Naive B cell (primary cell): ENCODE measurements at regions not wholly inside any gene's neighbourhood (a gene's known extent, or its start where the extent isn't known, plus 50 kb on each side); places are given as distances from the start of the nearest gene placed in this dataset.
"Not testable (repeated sequence)": the region's sequence is repeated elsewhere in the genome, so short reads cannot be mapped to it uniquely, and the experiment has no call there.

Source experiments
- ATAC-seq, 2 donors: fragments of 150-1000 bp; cut with Tn5 transposase; 2 replicates each; pipeline ENCODE4 v1.10.0; 2021; ENCODE audit warnings: low read depth in 2 of 2, mild to moderate bottlenecking in 2 of 2, moderate library complexity in 2 of 2
- DNase-seq: peaks from one replicate; pipeline ENCODE4 v3.0.0; 2022
- H3K27ac Mint-ChIP-seq, 6 donors: one replicate each; pipeline ENCODE4 v1.8.0; 2020 to 2022; ENCODE audit warnings: mild to moderate bottlenecking in 6 of 6, mixed read lengths in 6 of 6, moderate library complexity in 5 of 6, inconsistent platforms in 2 of 6
- H3K27me3 Mint-ChIP-seq, 3 donors: one replicate each; pipeline ENCODE4 v1.8.0; 2021 to 2022; ENCODE audit warnings: mixed read lengths in 3 of 3, mild to moderate bottlenecking in 1 of 3
- H3K36me3 Mint-ChIP-seq, 2 donors: one replicate each; pipeline ENCODE4 v1.8.0; 2020 to 2022; ENCODE audit warnings: mixed read lengths in 2 of 2, inconsistent platforms in 1 of 2, mild to moderate bottlenecking in 1 of 2
- H3K4me1 Mint-ChIP-seq, 3 donors: one replicate each; pipeline ENCODE4 v1.8.0; 2020 to 2022; ENCODE audit warnings: mixed read lengths in 3 of 3, inconsistent platforms in 1 of 3, mild to moderate bottlenecking in 1 of 3, moderate library complexity in 1 of 3
- H3K4me3 Mint-ChIP-seq, 8 donors: one replicate each; pipeline ENCODE4 v1.8.0; 2020 to 2022; ENCODE audit warnings: mild to moderate bottlenecking in 8 of 8, mixed read lengths in 8 of 8, moderate library complexity in 8 of 8, inconsistent platforms in 2 of 8
- H3K9me3 Mint-ChIP-seq, 7 donors: one replicate each; pipeline ENCODE4 v1.8.0; 2020 to 2022; ENCODE audit warnings: mixed read lengths in 7 of 7, mild to moderate bottlenecking in 5 of 7, inconsistent platforms in 2 of 7, moderate library complexity in 1 of 7

- no peaks in the 10 kb centered on the region for H3K27me3 Mint-ChIP-seq
- no peak overlapping the region for H3K4me3 Mint-ChIP-seq
- H3K4me1 Mint-ChIP-seq = no peaks in the 10 kb centered on the region
- DNase-seq (no peak), ATAC-seq (no peak)
- H3K36me3 Mint-ChIP-seq = no peaks in the 10 kb centered on the region
- peaks cover 0 to 11% (median 6%) of the 10 kb centered on the region in 7 donors for H3K9me3 Mint-ChIP-seq
- no peak overlapping the region for H3K27ac Mint-ChIP-seq
Measured at GRCh38 chr12:42908712-42909111, 319.2 kb upstream of the PRICKLE1 start.

GRCh38 chr12:42906801-42907200 is 317.3 kb upstream of the PRICKLE1 start:
- not testable (repeated sequence) for H3K36me3 Mint-ChIP-seq, H3K4me3 Mint-ChIP-seq, H3K9me3 Mint-ChIP-seq, H3K27me3 Mint-ChIP-seq, H3K4me1 Mint-ChIP-seq, DNase-seq, ATAC-seq
- H3K27ac Mint-ChIP-seq = peak overlapping the region in 1 of 6 donors; percentile 62

DNA sequence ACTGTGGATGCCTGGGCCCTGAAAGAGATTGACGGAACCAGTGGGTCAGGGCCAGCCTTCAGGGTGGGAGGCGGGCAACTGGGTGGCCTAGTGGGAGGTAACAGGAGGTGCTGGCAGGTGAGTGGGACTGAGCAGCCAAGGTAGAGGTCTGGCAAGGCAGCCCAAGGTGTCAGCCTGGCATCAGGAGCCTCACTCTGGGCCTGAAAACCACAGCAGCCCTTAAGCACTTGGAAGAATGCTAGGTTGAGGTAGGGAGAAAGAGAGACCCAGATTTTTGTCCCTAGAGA is 315.8 kb upstream of the PRICKLE1 start:
- no peaks in the 10 kb centered on the region for H3K36me3 Mint-ChIP-seq
- no peak for ATAC-seq
- DNase-seq = no peak

GRCh38 chr12:42904683-42905418 is 315.3 kb upstream of the PRICKLE1 start:
- Mint-ChIP-seq H3K27ac (peak overlapping the region in 1 of 6 donors; percentile 17), H3K27me3 (no peaks in the 10 kb centered on the region), H3K36me3 (no peaks in the 10 kb centered on the region), H3K9me3 (peaks cover 0 to 17% (median 5%) of the 10 kb centered on the region in 7 donors), H3K4me3 (no peak overlapping the region), H3K4me1 (no peaks in the 10 kb centered on the region)
- no peak for DNase-seq
- ATAC-seq = no peak

More for the DNA sequence above, 315.8 kb upstream of the PRICKLE1 start:
- H3K4me1 Mint-ChIP-seq = no peaks in the 10 kb centered on the region
- H3K27ac Mint-ChIP-seq = no peak overlapping the region
- H3K4me3 Mint-ChIP-seq = no peak overlapping the region
- H3K9me3 Mint-ChIP-seq = peaks cover 0 to 13% (median 5%) of the 10 kb centered on the region in 7 donors
- no peaks in the 10 kb centered on the region for H3K27me3 Mint-ChIP-seq

GRCh38 chr12:42903736-42904135 is 314.2 kb upstream of the PRICKLE1 start:
- DNase-seq = no peak
- H3K9me3 Mint-ChIP-seq = peaks cover 2 to 17% (median 5%) of the 10 kb centered on the region in 7 donors
- no peaks in the 10 kb centered on the region for H3K27me3 Mint-ChIP-seq
- no peaks in the 10 kb centered on the region for H3K36me3 Mint-ChIP-seq
- ATAC-seq = no peak
- H3K27ac Mint-ChIP-seq = no peak overlapping the region
- H3K4me1 Mint-ChIP-seq = no peaks in the 10 kb centered on the region
- no peak overlapping the region for H3K4me3 Mint-ChIP-seq

- no peak for DNase-seq
- H3K27me3 Mint-ChIP-seq = no peaks in the 10 kb centered on the region
- peaks cover 2 to 15% (median 4%) of the 10 kb centered on the region in 7 donors for H3K9me3 Mint-ChIP-seq
- H3K27ac Mint-ChIP-seq = no peak overlapping the region
- ATAC-seq = no peak
- no peaks in the 10 kb centered on the region for H3K36me3 Mint-ChIP-seq
- no peaks in the 10 kb centered on the region for H3K4me1 Mint-ChIP-seq
- no peak overlapping the region for H3K4me3 Mint-ChIP-seq
Measured at GRCh38 chr12:42902001-42902400, 312.5 kb upstream of the PRICKLE1 start.

DNA sequence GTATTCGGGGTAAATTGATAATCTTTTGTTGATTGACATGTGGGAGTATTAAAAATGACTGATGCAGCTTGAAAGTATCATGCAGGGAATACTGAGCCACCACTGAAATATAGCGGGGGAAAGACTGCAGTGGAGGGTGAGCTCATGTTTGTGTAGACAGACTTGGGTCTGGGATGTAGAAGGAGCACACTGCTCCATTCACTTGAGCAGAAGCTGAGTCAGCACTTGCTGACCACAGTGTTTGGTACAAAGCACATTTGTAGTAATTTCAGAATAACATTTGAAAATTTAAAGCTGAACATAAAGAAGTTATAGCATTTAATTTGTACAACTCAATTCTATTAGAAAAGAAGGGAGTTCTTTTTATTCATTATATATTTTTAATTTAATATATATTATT is 304.3 kb upstream of the PRICKLE1 start:
- no peaks in the 10 kb centered on the region for H3K27me3 Mint-ChIP-seq
- peaks cover 0 to 7% (median 4%) of the 10 kb centered on the region in 7 donors for H3K9me3 Mint-ChIP-seq
- no peaks in the 10 kb centered on the region for H3K36me3 Mint-ChIP-seq
- DNase-seq (no peak), ATAC-seq (no peak)
- no peak overlapping the region for H3K4me3 Mint-ChIP-seq
- H3K4me1 Mint-ChIP-seq = no peaks in the 10 kb centered on the region
- H3K27ac Mint-ChIP-seq = no peak overlapping the region

GRCh38 chr12:42892702-42893551 is 303.4 kb upstream of the PRICKLE1 start:
- Mint-ChIP-seq H3K36me3 (no peaks in the 10 kb centered on the region), H3K4me1 (no peaks in the 10 kb centered on the region), H3K27ac (peak overlapping the region in 1 of 6 donors; percentile 5), H3K27me3 (no peaks in the 10 kb centered on the region), H3K4me3 (no peak overlapping the region), H3K9me3 (peaks cover 0 to 10% (median 4%) of the 10 kb centered on the region in 7 donors)
- no peak for ATAC-seq
- DNase-seq = no peak

- peaks cover 1 to 19% (median 11%) of the 10 kb centered on the region in 7 donors for H3K9me3 Mint-ChIP-seq
Measured at GRCh38 chr12:42887657-42888056, 298.1 kb upstream of the PRICKLE1 start.

GRCh38 chr12:42886160-42886559 is 296.6 kb upstream of the PRICKLE1 start:
- no peaks in the 10 kb centered on the region for H3K27me3 Mint-ChIP-seq
- no peak for ATAC-seq

More at GRCh38 chr12:42887657-42888056, 298.1 kb upstream of the PRICKLE1 start:
- DNase-seq (no peak), ATAC-seq (no peak)
- H3K4me3 Mint-ChIP-seq = no peak overlapping the region
- no peak overlapping the region for H3K27ac Mint-ChIP-seq
- H3K36me3 Mint-ChIP-seq = no peaks in the 10 kb centered on the region
- H3K4me1 Mint-ChIP-seq = no peaks in the 10 kb centered on the region
- H3K27me3 Mint-ChIP-seq = no peaks in the 10 kb centered on the region

DNA sequence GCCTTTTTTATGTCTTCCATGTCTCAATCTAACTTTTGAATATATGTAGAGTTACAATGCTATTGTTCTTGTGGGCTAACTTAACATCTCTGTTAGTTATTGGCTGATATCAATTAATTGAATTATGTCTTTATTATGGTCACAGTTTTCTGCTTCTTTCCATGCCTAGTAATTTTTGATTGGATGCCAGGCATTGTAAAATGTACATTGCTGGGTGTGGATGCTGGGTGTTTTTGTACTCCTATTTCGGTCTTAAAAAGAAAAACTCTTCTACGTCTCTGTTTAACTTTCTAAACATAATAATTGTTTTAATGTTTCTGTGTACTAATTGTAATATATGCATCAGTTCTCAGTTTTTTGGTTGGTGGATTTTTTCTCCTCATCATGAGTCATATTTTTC is 296.1 kb upstream of the PRICKLE1 start:
- no peak for ATAC-seq
- H3K36me3 Mint-ChIP-seq = no peaks in the 10 kb centered on the region
- no peak overlapping the region for H3K4me3 Mint-ChIP-seq
- H3K27me3 Mint-ChIP-seq = no peaks in the 10 kb centered on the region
- DNase-seq = no peak
- H3K9me3 Mint-ChIP-seq = peaks cover under 1 to 25% (median 13%) of the 10 kb centered on the region in 7 donors
- no peak overlapping the region for H3K27ac Mint-ChIP-seq
- H3K4me1 Mint-ChIP-seq = no peaks in the 10 kb centered on the region

More at GRCh38 chr12:42886160-42886559, 296.6 kb upstream of the PRICKLE1 start:
- H3K36me3 Mint-ChIP-seq = no peaks in the 10 kb centered on the region
- peaks cover 0 to 21% (median 11%) of the 10 kb centered on the region in 7 donors for H3K9me3 Mint-ChIP-seq
- H3K4me3 Mint-ChIP-seq = no peak overlapping the region
- no peaks in the 10 kb centered on the region for H3K4me1 Mint-ChIP-seq
- DNase-seq = no peak
- H3K27ac Mint-ChIP-seq = no peak overlapping the region

- Mint-ChIP-seq H3K9me3 (peaks cover 3 to 30% (median 12%) of the 10 kb centered on the region in 7 donors), H3K27me3 (no peaks in the 10 kb centered on the region), H3K27ac (no peak overlapping the region), H3K4me3 (no peak overlapping the region), H3K36me3 (no peaks in the 10 kb centered on the region), H3K4me1 (no peaks in the 10 kb centered on the region)
- no peak for ATAC-seq
- DNase-seq = no peak
Measured at GRCh38 chr12:42884116-42884515, 294.6 kb upstream of the PRICKLE1 start.

DNA sequence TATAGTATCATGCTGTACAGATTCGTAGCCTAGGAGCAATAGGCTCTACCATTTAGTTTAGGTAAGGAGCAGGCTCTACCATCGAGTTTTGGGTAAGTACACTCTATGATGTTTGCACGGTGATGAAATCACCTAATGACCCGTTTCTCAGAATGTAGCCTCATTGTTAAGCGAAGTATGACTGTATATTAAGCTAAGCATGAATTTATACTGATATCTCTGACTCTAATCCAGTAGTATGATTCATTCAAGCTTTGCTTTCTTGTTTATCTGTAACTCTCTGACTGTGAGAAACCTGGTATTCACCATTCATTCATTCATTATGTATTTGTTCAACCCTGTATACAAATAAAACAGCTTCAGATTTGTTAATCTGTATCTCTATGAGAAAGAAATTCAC is 283.9 kb upstream of the PRICKLE1 start:
- ATAC-seq (no peak), DNase-seq (no peak)
- H3K4me1 Mint-ChIP-seq = no peaks in the 10 kb centered on the region
- H3K4me3 Mint-ChIP-seq = no peak overlapping the region
- H3K36me3 Mint-ChIP-seq = no peaks in the 10 kb centered on the region
- peaks cover 0 to 12% (median 5%) of the 10 kb centered on the region in 7 donors for H3K9me3 Mint-ChIP-seq
- H3K27me3 Mint-ChIP-seq = no peaks in the 10 kb centered on the region
- H3K27ac Mint-ChIP-seq = no peak overlapping the region

GRCh38 chr12:42871816-42872215 is 282.3 kb upstream of the PRICKLE1 start:
- H3K4me3 Mint-ChIP-seq = no peak overlapping the region
- H3K36me3 Mint-ChIP-seq = no peaks in the 10 kb centered on the region
- H3K9me3 Mint-ChIP-seq = peaks cover 0 to 7% (median 0%) of the 10 kb centered on the region in 7 donors
- no peaks in the 10 kb centered on the region for H3K4me1 Mint-ChIP-seq
- peaks cover 0 to 4% (median 0%) of the 10 kb centered on the region in 3 donors for H3K27me3 Mint-ChIP-seq
- H3K27ac Mint-ChIP-seq = no peak overlapping the region
- DNase-seq = no peak
- no peak for ATAC-seq
